IMR-90 (cell line): ENCODE measurements at regions not wholly inside any gene's neighbourhood (a gene's known extent, or its start where the extent isn't known, plus 50 kb on each side); places are given as distances from the start of the nearest gene placed in this dataset.

Source experiments
- ATAC-seq: fragments of 200-7000 bp; cut with Tn5 transposase; 2 replicates; pipeline ENCODE4 v1.9.1; 2020; ENCODE audit warnings: low read depth, mild to moderate bottlenecking, moderate library complexity
- BruUV-seq: library from RNA; stranded (reverse); fragments of 400-500 nt; replicated peaks from 2 replicates; lab custom pipeline; 2021; lab: Mats Ljungman, UMichigan
- CTCF ChIA-PET: fragments of 300-600 bp; formaldehyde crosslinking; extraction: SDS; loops from one replicate; lab custom pipeline; 2021; ENCODE audit warnings: antibody characterized with exemption; lab: Yijun Ruan, JAX
- POLR2A ChIA-PET: fragments of 300-600 bp; sonication (Branson Sonifier 250); formaldehyde crosslinking; loops from one replicate; lab custom pipeline; 2022; ENCODE audit warnings: antibody characterized with exemption; ENCODE audit not compliant: unreplicated experiment; lab: Charles Lee
- DNase-seq: peaks from one replicate; pipeline ENCODE4 v3.0.0; 2013
- H2AFZ ChIP-seq: replicated peaks from 2 replicates; pipeline ENCODE3; 2013; ENCODE audit warnings: low read length, mild to moderate bottlenecking; ENCODE audit not compliant: poor library complexity
- H2AK5ac ChIP-seq: 2 replicates; pipeline ENCODE4 v1.6.1; 2013; ENCODE audit warnings: low read depth, low read length, inconsistent platforms
- H2AK9ac ChIP-seq: replicated peaks from 2 replicates; pipeline ENCODE3; 2013; ENCODE audit warnings: mild to moderate bottlenecking, low read depth, low read length, moderate library complexity; ENCODE audit not compliant: poor library complexity
- H2BK120ac ChIP-seq: 2 replicates; pipeline ENCODE4 v1.6.1; 2013; ENCODE audit warnings: low read depth, low read length, inconsistent platforms
- H2BK15ac ChIP-seq: 3 replicates; pipeline ENCODE4 v1.6.1; 2013; ENCODE audit warnings: low read depth, low read length, inconsistent platforms
- H2BK20ac ChIP-seq: 2 replicates; pipeline ENCODE4 v1.6.1; 2013; ENCODE audit warnings: low read depth, mild to moderate bottlenecking, inconsistent platforms, low read length, moderate library complexity
- H2BK5ac ChIP-seq: 2 replicates; pipeline ENCODE4 v1.6.1; 2013; ENCODE audit warnings: mild to moderate bottlenecking, low read depth, low read length, inconsistent platforms; ENCODE audit not compliant: poor library complexity, severe bottlenecking
- H3K14ac ChIP-seq: replicated peaks from 2 replicates; pipeline ENCODE4 v1.6.1; 2013; ENCODE audit warnings: low read depth, low read length, inconsistent platforms
- H3K18ac ChIP-seq: 2 replicates; pipeline ENCODE4 v1.6.1; 2013; ENCODE audit warnings: low read depth, low read length, control low read depth
- H3K23ac ChIP-seq: 2 replicates; pipeline ENCODE4 v1.6.1; 2013; ENCODE audit warnings: low read depth, low read length, inconsistent platforms
- H3K27ac ChIP-seq: 2 replicates; pipeline ENCODE4 v1.5.1; 2013; ENCODE audit warnings: mild to moderate bottlenecking, control low read depth, low read length; ENCODE audit not compliant: insufficient read depth
- H3K27me3 ChIP-seq: 2 replicates; pipeline ENCODE4 v1.6.1; 2013; ENCODE audit warnings: low read length; ENCODE audit not compliant: control insufficient read depth, insufficient read depth
- H3K36me3 ChIP-seq: 2 replicates; pipeline ENCODE4 v1.6.1; 2013; ENCODE audit warnings: low read length, mixed read lengths; ENCODE audit not compliant: control insufficient read depth, insufficient read depth
- H3K4ac ChIP-seq: 2 replicates; pipeline ENCODE4 v1.6.1; 2013; ENCODE audit warnings: low read depth, low read length, inconsistent platforms
- H3K4me1 ChIP-seq: 2 replicates; pipeline ENCODE4 v1.6.1; 2013; ENCODE audit warnings: low read length, mixed read lengths; ENCODE audit not compliant: control insufficient read depth, insufficient read depth
- H3K4me2 ChIP-seq: 2 replicates; pipeline ENCODE4 v1.6.1; 2013; ENCODE audit warnings: low read depth, mild to moderate bottlenecking, control low read depth, low read length, moderate library complexity
- H3K4me3 ChIP-seq: 2 replicates; pipeline ENCODE4 v1.5.1; 2013; ENCODE audit warnings: low read depth, mild to moderate bottlenecking, control low read depth, low read length, moderate library complexity; ENCODE audit not compliant: insufficient read depth
- H3K56ac ChIP-seq: 2 replicates; pipeline ENCODE4 v1.6.1; 2013; ENCODE audit warnings: low read length, inconsistent platforms; ENCODE audit not compliant: insufficient read depth; ENCODE audit errors: extremely low read depth
- H3K79me1 ChIP-seq, 2 experiments: 2 replicates each; pipeline ENCODE4 v1.6.1; 2013; ENCODE audit warnings: low read length in 2 of 2, inconsistent platforms in 1 of 2, low read depth in 1 of 2
- H3K9ac ChIP-seq: 2 replicates; pipeline ENCODE4 v1.6.1; 2013; ENCODE audit warnings: low read depth, low read length, control low read depth
- H3K9me1 ChIP-seq: 2 replicates; pipeline ENCODE4 v1.6.1; 2013; ENCODE audit warnings: low read length, inconsistent platforms; ENCODE audit not compliant: insufficient read depth
- H3K9me3 ChIP-seq: 2 replicates; pipeline ENCODE4 v1.6.1; 2013; ENCODE audit warnings: low read length; ENCODE audit not compliant: control insufficient read depth, insufficient read depth
- H4K20me1 ChIP-seq: 2 replicates; pipeline ENCODE4 v1.6.1; 2013; ENCODE audit warnings: low read length, inconsistent platforms; ENCODE audit not compliant: insufficient read depth
- H4K5ac ChIP-seq: 2 replicates; pipeline ENCODE4 v1.6.1; 2013; ENCODE audit warnings: mild to moderate bottlenecking, low read depth, low read length, control low read depth
- H4K8ac ChIP-seq, 2 experiments: 2 replicates each; pipeline ENCODE4 v1.6.1; 2013; ENCODE audit warnings: low read depth in 2 of 2, low read length in 2 of 2, control low read depth in 1 of 2, inconsistent platforms in 1 of 2
- H4K91ac ChIP-seq: 2 replicates; pipeline ENCODE4 v1.6.1; 2013; ENCODE audit warnings: low read depth, low read length, inconsistent platforms; ENCODE audit not compliant: insufficient read depth
- BHLHE40 ChIP-seq: fragments of 150-350 bp; IDR thresholded peaks from 2 replicates; pipeline ENCODE4 v1.6.1; 2016; ENCODE audit warnings: mild to moderate bottlenecking, low read depth, low read length
- CHD1 ChIP-seq: IDR thresholded peaks from 2 replicates; pipeline ENCODE4 v1.6.1; 2012; ENCODE audit warnings: low read depth, low read length, improper control_type of control experiment
- CTCF ChIP-seq: conservative IDR thresholded peaks from 2 replicates; pipeline ENCODE4 v1.5.1; 2012; ENCODE audit warnings: mild to moderate bottlenecking, low read depth, low read length, improper control_type of control experiment
- ELK1 ChIP-seq: fragments of 150-350 bp; IDR thresholded peaks from 2 replicates; pipeline ENCODE4 v1.6.1; 2016; ENCODE audit warnings: low read depth, mild to moderate bottlenecking, low read length, moderate library complexity, borderline replicate concordance
- FOS ChIP-seq: fragments of 150-350 bp; IDR thresholded peaks from 2 replicates; pipeline ENCODE4 v1.6.1; 2016; ENCODE audit warnings: low read depth, low read length
- MAFK ChIP-seq: IDR thresholded peaks from 2 replicates; pipeline ENCODE4 v1.6.1; 2012; ENCODE audit warnings: low read depth, low read length, improper control_type of control experiment
- MXI1 ChIP-seq: IDR thresholded peaks from 2 replicates; pipeline ENCODE4 v1.6.1; 2012; ENCODE audit warnings: low read depth, mild to moderate bottlenecking, low read length, moderate library complexity, borderline replicate concordance
- POLR2A ChIP-seq: IDR thresholded peaks from 2 replicates; pipeline ENCODE4 v1.6.1; 2012; ENCODE audit warnings: mild to moderate bottlenecking, low read depth, low read length
- RCOR1 ChIP-seq: IDR thresholded peaks from 2 replicates; pipeline ENCODE4 v1.6.1; 2012; ENCODE audit warnings: mild to moderate bottlenecking, low read length, improper control_type of control experiment; ENCODE audit not compliant: insufficient replicate concordance
- SMC3 ChIP-seq: fragments of 150-350 bp; IDR thresholded peaks from 2 replicates; pipeline ENCODE4 v1.6.1; 2016; ENCODE audit warnings: low read depth, mild to moderate bottlenecking, antibody characterized with exemption, low read length, moderate library complexity
- USF2 ChIP-seq: fragments of 150-350 bp; IDR thresholded peaks from 2 replicates; pipeline ENCODE4 v1.6.1; 2017; ENCODE audit warnings: mild to moderate bottlenecking, antibody characterized with exemption, low read length, low read depth
- WGBS, 2 experiments: methylation state at CpG; one replicate each; pipeline versions ENCODE4 v1.1.5 to v1.1.7; 2013; ENCODE audit warnings: missing lambda C conversion rate in 2 of 2; ENCODE audit not compliant: insufficient read length in 1 of 2; ENCODE audit errors: extremely low coverage in 2 of 2; 5-methylcytosine and 5-hydroxymethylcytosine counted together
- dilution Hi-C: fragments of 300-500 bp; cut with HindIII; formaldehyde crosslinking; loops from one replicate; pipeline ENCODE4 v1.14.3; 2018; ENCODE audit warnings: low sequenced_read_pairs; ENCODE audit not compliant: unreplicated experiment
- in situ Hi-C: fragments of 300-500 bp; cut with MboI; formaldehyde crosslinking; loops from 3 replicates; pipeline ENCODE4 v1.14.3; 2019; ENCODE audit warnings: low sequenced_read_pairs, inconsistent platforms, mixed read lengths
- intact Hi-C: fragments of 100-400 bp; cut with micrococcal nuclease; formaldehyde crosslinking; loops from 2 replicates; pipeline ENCODE4 v1.10.0; 2022

- ChIA-PET POLR2A (no interaction called here), CTCF (no interaction called here)
- H4K8ac ChIP-seq = no peak overlapping the region
- H2BK5ac ChIP-seq = no peak overlapping the region
- TF ChIP-seq FOS (no peak), POLR2A (no peak), CHD1 (no peak), ELK1 (no peak), MAFK (no peak), CTCF (no peak), RCOR1 (no peak), BHLHE40 (no peak), SMC3 (no peak), MXI1 (no peak), USF2 (no peak)
- BruUV-seq = no TSS peak
- no peak overlapping the region for H3K27ac ChIP-seq
- H2AFZ ChIP-seq = peak overlapping the region; percentile 12
- intact Hi-C loops (no loop called here), dilution Hi-C loops (no loop called here), in situ Hi-C loops (no loop called here)
- peaks cover 0 to 5% of the 10 kb centered on the region in 2 experiments; a peak in 2 of 4 replicates for H3K79me1 ChIP-seq
- H2BK120ac ChIP-seq = peak overlapping the region; percentile 22; the same call in 1 of the 2 replicates
- peak overlapping the region; percentile 24; the same call in 1 of the 2 replicates for H2BK20ac ChIP-seq
- H4K5ac ChIP-seq = no peak overlapping the region
- DNase-seq = no peak
- H3K27me3 ChIP-seq = no peaks in the 10 kb centered on the region
- no peaks in the 10 kb centered on the region for H4K20me1 ChIP-seq
- H3K36me3 ChIP-seq = no peaks in the 10 kb centered on the region
- no peak overlapping the region for H3K23ac ChIP-seq
- peaks cover 16% of the 10 kb centered on the region for H3K4me1 ChIP-seq
- H3K4me2 ChIP-seq = no peak overlapping the region
- no peak overlapping the region for H3K18ac ChIP-seq
- H2AK5ac ChIP-seq = no peak overlapping the region
- H3K56ac ChIP-seq = no peak overlapping the region
- no peak overlapping the region; the same call in 1 of the 2 replicates for H3K4ac ChIP-seq
- ATAC-seq = no peak
- no peak overlapping the region for H3K4me3 ChIP-seq
- peaks cover 15% of the 10 kb centered on the region for H3K9me1 ChIP-seq
- no peak overlapping the region for H2BK15ac ChIP-seq
- H3K14ac ChIP-seq = no peak overlapping the region
- no peaks in the 10 kb centered on the region for H3K9me3 ChIP-seq
- no peak overlapping the region for H3K9ac ChIP-seq
- no peak overlapping the region for H4K91ac ChIP-seq
- WGBS, 2 experiments = 58% methylated on average over 2 of the region's 4 CpGs; no CpG with 5 or more reads in 1 of the 2 experiments
- no peak overlapping the region for H2AK9ac ChIP-seq
Measured at GRCh38 chr2:8629402-8629801, 52.5 kb upstream of the ID2 start.
